Loucy (cell line): ENCODE measurements at regions not wholly inside any gene's neighbourhood (a gene's known extent, or its start where the extent isn't known, plus 50 kb on each side); places are given as distances from the start of the nearest gene placed in this dataset.

Source experiments
- CTCF ChIP-seq: fragments of 200-600 bp; sonication (generic); conservative IDR thresholded peaks from 2 replicates; pipeline ENCODE4 v1.5.1; 2014; ENCODE audit warnings: mild to moderate bottlenecking, antibody characterized with exemption, low read length
- EZH2phosphoT487 ChIP-seq: fragments of 200-600 bp; IDR thresholded peaks from 2 replicates; pipeline ENCODE4 v1.6.1; 2018; ENCODE audit warnings: antibody characterized with exemption, mild to moderate bottlenecking, moderate library complexity, borderline replicate concordance

DNA sequence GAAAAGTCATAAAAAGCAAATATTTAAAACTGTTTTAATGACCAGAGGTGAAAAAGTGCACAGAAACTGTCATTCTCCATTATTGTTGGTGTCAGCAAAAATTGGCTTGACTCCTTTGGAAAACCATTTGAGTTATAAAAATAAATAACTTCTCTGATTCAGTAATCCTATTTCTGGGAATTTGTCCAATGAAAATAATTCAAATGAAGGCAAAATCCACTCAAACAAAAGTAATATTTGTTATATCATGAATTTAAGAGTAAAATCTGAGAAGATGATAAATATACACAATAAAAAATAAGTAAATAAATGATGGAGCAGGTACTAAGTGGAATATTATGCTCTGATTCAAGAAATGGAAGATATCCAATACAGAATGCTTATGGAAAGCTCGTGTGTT is 326.6 kb upstream of the KLF6 start:
- TF ChIP-seq CTCF (no peak), EZH2phosphoT487 (no peak)
